ENCODE measurements at regions not wholly inside any gene's neighbourhood (a gene's known extent, or its start where the extent isn't known, plus 50 kb on each side); places are given as distances from the start of the nearest gene placed in this dataset.

DNA sequence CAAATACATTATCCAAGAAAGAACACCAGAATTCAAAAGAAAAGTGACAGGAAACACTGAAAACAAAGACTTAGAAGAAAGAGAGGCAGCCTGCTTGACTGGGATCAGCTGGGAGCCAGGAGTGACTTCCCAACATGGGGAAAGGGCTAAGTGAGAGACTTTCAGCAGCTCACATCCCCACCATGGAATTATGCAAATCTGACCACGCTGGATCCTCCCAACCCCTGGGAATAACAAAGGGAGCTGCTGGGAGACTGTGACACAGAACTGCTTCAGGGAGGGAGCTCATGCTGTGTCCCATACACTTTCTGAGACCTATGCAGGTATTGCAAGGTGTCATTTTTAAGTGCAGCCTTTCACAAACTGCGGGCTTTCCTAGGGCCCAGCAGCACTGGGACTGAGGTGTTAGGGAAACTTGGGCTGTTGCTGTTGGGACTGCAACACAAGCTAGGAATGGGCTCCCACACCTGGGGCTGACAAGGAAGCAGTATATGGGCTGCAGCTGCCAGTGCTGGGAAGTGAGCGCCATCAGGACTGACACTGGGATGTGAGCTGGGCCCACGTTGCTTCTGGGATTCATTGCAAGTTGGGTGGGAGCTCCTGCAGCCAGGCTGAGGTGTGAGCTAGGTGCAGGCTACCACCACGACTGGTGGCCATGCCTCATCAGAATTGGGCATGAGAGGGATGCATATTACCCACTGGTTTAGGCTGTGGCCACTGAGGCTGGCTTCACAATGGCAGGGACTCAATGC, 139.1 kb downstream of the KDR start:
- Histone ChIP-seq H3K27ac (ENCODE audit: low read depth, low read length) (no peak overlapping the region), H3K79me2 (ENCODE audit: insufficient read depth, low read length) (no peaks in the 10 kb centered on the region), H2AFZ (ENCODE audit: low read depth, low read length, poor library complexity, severe bottlenecking) (no peak overlapping the region), H3K9ac (ENCODE audit: low read length) (no peak overlapping the region), H3K27me3 (ENCODE audit: insufficient read depth, low read length) (no peaks in the 10 kb centered on the region), H4K20me1 (ENCODE audit: insufficient read depth) (no peaks in the 10 kb centered on the region), H3K4me1 (ENCODE audit: control insufficient read depth in 1 of 2, insufficient read depth in 2 of 2, low read length in 2 of 2) (no peaks in the 10 kb centered on the region), H3K4me3 (replicated peaks in 1 of 2; ENCODE audit: low read depth in 1 of 2, low read length in 2 of 2) (no peak overlapping the region), H3K4me2 (ENCODE audit: low read length) (no peak overlapping the region), H3K9me3 (ENCODE audit: control insufficient read depth in 1 of 2, insufficient read depth in 1 of 2, low read depth in 1 of 2, low read length in 2 of 2) (no peaks in the 10 kb centered on the region; a peak in 1 of 4 replicates), H3K9me2 (ENCODE audit: insufficient read depth) (no peaks in the 10 kb centered on the region), H3K36me3 (ENCODE audit: control insufficient read depth in 1 of 2, insufficient read depth in 2 of 2, low read length in 2 of 2) (no peaks in the 10 kb centered on the region)
- DNase-seq (ENCODE audit: low read depth, low spot score), result no peak
- ATAC-seq, result no peak
- intact Hi-C loops (cut with micrococcal nuclease), result no loop called here
- CTCF ChIA-PET, result no interaction called here
- BruUV-seq (replicated peaks), result no TSS peak
- RAD21 ChIA-PET (ENCODE audit: low non-redundant PET in 1 of 2, low total read pairs in 2 of 2, uncharacterized antibody in 2 of 2, unreplicated experiment in 2 of 2), result no interaction called here
- POLR2A ChIA-PET, result no interaction called here
- TF ChIP-seq ZFX (IDR thresholded peaks at IDR 0.05), result no peak
- TF ChIP-seq RAD21 (IDR thresholded peaks at IDR 0.05; ENCODE audit: low read depth), result no peak
- TF ChIP-seq MAX (IDR thresholded peaks at IDR 0.05), result no peak
- TF ChIP-seq SP1 (IDR thresholded peaks at IDR 0.05; ENCODE audit: low read depth), result no peak
- TF ChIP-seq YY1 (IDR thresholded peaks at IDR 0.05; ENCODE audit: extremely low read depth, insufficient replicate concordance, low read depth, low read length), result no peak
- TF ChIP-seq SIN3A (IDR thresholded peaks at IDR 0.05; ENCODE audit: low read depth), result no peak
- no peak for TF ChIP-seq FOSL1 (IDR thresholded peaks at IDR 0.05; ENCODE audit: low read depth)
- no peak for TF ChIP-seq ATF3 (IDR thresholded peaks at IDR 0.05)
- no peak for TF ChIP-seq ELF1 (IDR thresholded peaks at IDR 0.05; ENCODE audit: borderline replicate concordance, low read depth)
- TF ChIP-seq POLR2AphosphoS5 (IDR thresholded peaks at IDR 0.05; ENCODE audit: low read depth, low read length), result no peak
- TF ChIP-seq JUND (IDR thresholded peaks at IDR 0.05), result no peak
- no peak for TF ChIP-seq CEBPB (IDR thresholded peaks at IDR 0.05; ENCODE audit: low read depth)
- TF ChIP-seq SRF (IDR thresholded peaks at IDR 0.05; ENCODE audit: low read depth), result no peak
- TF ChIP-seq TCF7L2 (IDR thresholded peaks at IDR 0.05; ENCODE audit: borderline replicate concordance, extremely low read depth, insufficient read depth, insufficient read length), result no peak
- TF ChIP-seq, protein P1, sequence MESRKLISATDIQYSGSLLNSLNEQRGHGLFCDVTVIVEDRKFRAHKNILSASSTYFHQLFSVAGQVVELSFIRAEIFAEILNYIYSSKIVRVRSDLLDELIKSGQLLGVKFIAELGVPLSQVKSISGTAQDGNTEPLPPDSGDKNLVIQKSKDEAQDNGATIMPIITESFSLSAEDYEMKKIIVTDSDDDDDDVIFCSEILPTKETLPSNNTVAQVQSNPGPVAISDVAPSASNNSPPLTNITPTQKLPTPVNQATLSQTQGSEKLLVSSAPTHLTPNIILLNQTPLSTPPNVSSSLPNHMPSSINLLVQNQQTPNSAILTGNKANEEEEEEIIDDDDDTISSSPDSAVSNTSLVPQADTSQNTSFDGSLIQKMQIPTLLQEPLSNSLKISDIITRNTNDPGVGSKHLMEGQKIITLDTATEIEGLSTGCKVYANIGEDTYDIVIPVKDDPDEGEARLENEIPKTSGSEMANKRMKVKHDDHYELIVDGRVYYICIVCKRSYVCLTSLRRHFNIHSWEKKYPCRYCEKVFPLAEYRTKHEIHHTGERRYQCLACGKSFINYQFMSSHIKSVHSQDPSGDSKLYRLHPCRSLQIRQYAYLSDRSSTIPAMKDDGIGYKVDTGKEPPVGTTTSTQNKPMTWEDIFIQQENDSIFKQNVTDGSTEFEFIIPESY (IDR thresholded peaks at IDR 0.05; ENCODE audit: extremely low read depth, insufficient replicate concordance, low read length), result no peak
- no peak for TF ChIP-seq EGR1 (IDR thresholded peaks at IDR 0.05; ENCODE audit: low read depth)
- no peak for TF ChIP-seq CBX3 (IDR thresholded peaks at IDR 0.05; ENCODE audit: low read depth)
- no peak for TF ChIP-seq ZNF274 (IDR thresholded peaks at IDR 0.05; ENCODE audit: low read depth, low read length)
- TF ChIP-seq, protein P2, sequence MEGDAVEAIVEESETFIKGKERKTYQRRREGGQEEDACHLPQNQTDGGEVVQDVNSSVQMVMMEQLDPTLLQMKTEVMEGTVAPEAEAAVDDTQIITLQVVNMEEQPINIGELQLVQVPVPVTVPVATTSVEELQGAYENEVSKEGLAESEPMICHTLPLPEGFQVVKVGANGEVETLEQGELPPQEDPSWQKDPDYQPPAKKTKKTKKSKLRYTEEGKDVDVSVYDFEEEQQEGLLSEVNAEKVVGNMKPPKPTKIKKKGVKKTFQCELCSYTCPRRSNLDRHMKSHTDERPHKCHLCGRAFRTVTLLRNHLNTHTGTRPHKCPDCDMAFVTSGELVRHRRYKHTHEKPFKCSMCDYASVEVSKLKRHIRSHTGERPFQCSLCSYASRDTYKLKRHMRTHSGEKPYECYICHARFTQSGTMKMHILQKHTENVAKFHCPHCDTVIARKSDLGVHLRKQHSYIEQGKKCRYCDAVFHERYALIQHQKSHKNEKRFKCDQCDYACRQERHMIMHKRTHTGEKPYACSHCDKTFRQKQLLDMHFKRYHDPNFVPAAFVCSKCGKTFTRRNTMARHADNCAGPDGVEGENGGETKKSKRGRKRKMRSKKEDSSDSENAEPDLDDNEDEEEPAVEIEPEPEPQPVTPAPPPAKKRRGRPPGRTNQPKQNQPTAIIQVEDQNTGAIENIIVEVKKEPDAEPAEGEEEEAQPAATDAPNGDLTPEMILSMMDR (IDR thresholded peaks at IDR 0.05 in 2 of 3, conservative IDR thresholded peaks at IDR 0.05 in 1 of 3; ENCODE audit: borderline replicate concordance in 1 of 3, insufficient read depth in 1 of 3, low read depth in 2 of 3, low read length in 2 of 3), result no peak
